GM23248 (cell line): ENCODE measurements at regions not wholly inside any gene's neighbourhood (a gene's known extent, or its start where the extent isn't known, plus 50 kb on each side); places are given as distances from the start of the nearest gene placed in this dataset.

ENCODE experiments used
- DNase-seq: peaks from one replicate; pipeline ENCODE4 v3.0.0-alpha.2; 2015
- H2AFZ ChIP-seq: fragments of 200-600 bp; sonication (generic); 2 replicates; pipeline ENCODE4 v1.6.1; 2016; ENCODE audit warnings: antibody characterized with exemption
- H3F3A ChIP-seq: fragments of 200-600 bp; sonication (generic); 2 replicates; pipeline ENCODE4 v1.6.1; 2016; ENCODE audit warnings: mild to moderate bottlenecking, antibody characterized with exemption, mixed run types; ENCODE audit not compliant: insufficient read depth
- H3K27ac ChIP-seq: fragments of 200-600 bp; sonication (generic); 2 replicates; pipeline ENCODE4 v1.5.1; 2016; ENCODE audit warnings: mild to moderate bottlenecking
- H3K27me3 ChIP-seq: fragments of 200-600 bp; sonication (generic); replicated peaks from 2 replicates; pipeline ENCODE4 v1.6.1; 2016; ENCODE audit warnings: mild to moderate bottlenecking; ENCODE audit not compliant: insufficient read depth
- H3K36me3 ChIP-seq: fragments of 200-600 bp; sonication (generic); 2 replicates; pipeline ENCODE4 v1.6.1; 2016; ENCODE audit warnings: low read depth, mild to moderate bottlenecking
- H3K4me1 ChIP-seq: fragments of 200-600 bp; sonication (generic); 2 replicates; pipeline ENCODE4 v1.6.1; 2016; ENCODE audit warnings: mild to moderate bottlenecking; ENCODE audit not compliant: insufficient read depth
- H3K4me2 ChIP-seq: fragments of 200-600 bp; sonication (generic); one replicate; pipeline ENCODE4 v1.6.1; 2016; ENCODE audit warnings: mild to moderate bottlenecking; ENCODE audit not compliant: unreplicated experiment
- H3K4me3 ChIP-seq: fragments of 200-600 bp; sonication (generic); 2 replicates; pipeline ENCODE4 v1.5.1; 2016; ENCODE audit warnings: mild to moderate bottlenecking
- H3K79me2 ChIP-seq: fragments of 200-600 bp; sonication (generic); 2 replicates; pipeline ENCODE4 v1.6.1; 2016; ENCODE audit warnings: mild to moderate bottlenecking; ENCODE audit not compliant: insufficient read depth
- H3K9ac ChIP-seq: fragments of 200-600 bp; sonication (generic); 2 replicates; pipeline ENCODE4 v1.6.1; 2016; ENCODE audit warnings: mild to moderate bottlenecking
- H3K9me2 ChIP-seq: fragments of 200-600 bp; sonication (generic); 2 replicates; pipeline ENCODE4 v1.6.1; 2016; ENCODE audit warnings: mixed run types, mild to moderate bottlenecking, moderate library complexity; ENCODE audit not compliant: insufficient read depth
- H3K9me3 ChIP-seq: fragments of 200-600 bp; sonication (generic); one replicate; pipeline ENCODE4 v1.6.1; 2017; ENCODE audit warnings: low read depth
- H4K20me1 ChIP-seq: fragments of 200-600 bp; sonication (generic); 2 replicates; pipeline ENCODE4 v1.6.0; 2016; ENCODE audit not compliant: insufficient read depth
- EZH2 ChIP-seq: fragments of 200-600 bp; sonication (generic); IDR thresholded peaks from 2 replicates; pipeline ENCODE4 v1.6.1; 2018; ENCODE audit warnings: antibody characterized with exemption, mild to moderate bottlenecking; ENCODE audit not compliant: insufficient read depth, poor library complexity, severe bottlenecking
- EZH2phosphoT487 ChIP-seq: fragments of 200-600 bp; sonication (generic); IDR thresholded peaks from 2 replicates; pipeline ENCODE4 v1.6.1; 2018; ENCODE audit warnings: antibody characterized with exemption, moderate library complexity, mild to moderate bottlenecking, low read depth; ENCODE audit not compliant: insufficient read depth
- WGBS, 2 experiments: methylation state at CpG; one replicate each; pipeline ENCODE4 v1.1.6; 2015 to 2017; ENCODE audit warnings: low lambda C conversion rate in 2 of 2, low coverage in 1 of 2; ENCODE audit errors: missing lambda C conversion rate in 2 of 2; 5-methylcytosine and 5-hydroxymethylcytosine counted together
- in situ Hi-C: fragments of 300-500 bp; cut with MboI; formaldehyde crosslinking; loops from 2 replicates; pipeline ENCODE4 v1.15.0; 2020

DNA sequence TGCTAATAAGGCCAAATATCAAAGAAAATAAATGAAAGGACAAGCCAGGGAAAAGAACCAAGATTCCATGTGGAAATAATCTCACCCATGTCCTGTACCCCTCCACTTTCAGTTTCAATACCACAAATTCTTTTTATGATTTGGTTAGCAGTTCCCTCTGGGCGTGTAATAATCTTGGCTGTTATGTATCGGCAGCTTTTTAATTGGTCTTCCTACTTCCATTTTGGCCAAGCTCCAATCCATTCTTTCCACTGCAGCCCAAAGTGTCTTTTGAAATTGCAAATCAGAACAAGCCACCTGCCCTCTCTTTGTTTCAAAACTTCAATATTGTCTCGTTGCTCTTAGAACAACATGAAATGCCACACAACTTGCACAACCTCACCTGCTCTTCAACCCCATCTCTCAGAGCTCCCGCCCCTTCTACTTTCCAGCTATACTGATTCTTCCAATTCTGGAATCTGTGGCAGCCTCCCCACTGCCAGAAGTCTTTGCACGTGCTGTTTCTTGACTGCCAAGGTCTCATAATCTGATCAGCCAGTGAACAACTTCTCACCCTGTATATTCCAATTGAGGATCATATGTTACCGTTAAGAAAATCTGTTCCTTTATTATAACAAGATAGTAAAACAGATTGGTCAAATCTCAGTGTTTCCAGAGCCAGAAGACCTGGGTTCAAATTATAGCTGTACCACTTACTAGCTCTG lies 354.5 kb downstream of the CBLN4 start:
- no peak overlapping the region for H3K9ac ChIP-seq
- H3K4me1 ChIP-seq, result no peaks in the 10 kb centered on the region
- no peaks in the 10 kb centered on the region for H3K27me3 ChIP-seq
- H3F3A ChIP-seq, result no peaks in the 10 kb centered on the region
- H3K79me2 ChIP-seq, result no peaks in the 10 kb centered on the region
- H4K20me1 ChIP-seq, result no peaks in the 10 kb centered on the region
- H3K4me2 ChIP-seq, result no peak overlapping the region
- no peaks in the 10 kb centered on the region for H3K36me3 ChIP-seq
- H3K4me3 ChIP-seq, result no peak overlapping the region
- 1 to 3% methylated on average over 6 of the region's 6 CpGs for WGBS, 2 experiments
- no peak overlapping the region for H2AFZ ChIP-seq
- H3K9me3 ChIP-seq, result no peaks in the 10 kb centered on the region
- no peak for DNase-seq
- no peak overlapping the region for H3K27ac ChIP-seq
- TF ChIP-seq EZH2phosphoT487 (no peak), EZH2 (no peak)
- in situ Hi-C loops, result no loop called here
- H3K9me2 ChIP-seq, result no peaks in the 10 kb centered on the region

DNA sequence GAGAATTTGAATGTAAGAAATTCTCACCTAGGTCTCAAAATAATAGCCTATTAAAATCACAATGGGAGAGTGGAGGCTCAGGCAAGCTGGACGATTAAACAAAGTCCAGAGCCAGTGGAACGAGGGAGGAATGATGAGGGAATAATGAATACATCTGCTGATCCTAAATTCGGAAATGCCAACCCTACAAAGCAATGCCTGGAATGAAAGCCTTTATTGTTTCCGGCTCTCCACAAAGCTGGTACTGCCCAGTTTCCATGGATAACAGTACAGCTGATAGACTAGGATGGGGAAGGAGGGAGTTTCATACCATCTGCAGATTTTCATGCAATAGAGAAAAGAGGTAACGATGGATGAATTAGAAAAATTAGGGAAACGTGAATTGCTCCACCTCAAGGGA lies 356.1 kb downstream of the CBLN4 start:
- 0% methylated on average over 6 of the region's 6 CpGs for WGBS, 2 experiments
- TF ChIP-seq EZH2 (no peak), EZH2phosphoT487 (no peak)
- H3K4me3 ChIP-seq, result no peak overlapping the region
- H3K9ac ChIP-seq, result no peak overlapping the region
- H3K4me2 ChIP-seq, result no peak overlapping the region
- no peaks in the 10 kb centered on the region for H3K27me3 ChIP-seq
- no peaks in the 10 kb centered on the region for H3K36me3 ChIP-seq
- no peaks in the 10 kb centered on the region for H3K79me2 ChIP-seq
- no peaks in the 10 kb centered on the region for H3F3A ChIP-seq
- H3K9me3 ChIP-seq, result no peaks in the 10 kb centered on the region
- in situ Hi-C loops, result no loop called here
- no peaks in the 10 kb centered on the region for H4K20me1 ChIP-seq
- H3K4me1 ChIP-seq, result no peaks in the 10 kb centered on the region
- H3K9me2 ChIP-seq, result no peaks in the 10 kb centered on the region
- no peak overlapping the region for H2AFZ ChIP-seq
- DNase-seq, result no peak
- no peak overlapping the region for H3K27ac ChIP-seq

DNA sequence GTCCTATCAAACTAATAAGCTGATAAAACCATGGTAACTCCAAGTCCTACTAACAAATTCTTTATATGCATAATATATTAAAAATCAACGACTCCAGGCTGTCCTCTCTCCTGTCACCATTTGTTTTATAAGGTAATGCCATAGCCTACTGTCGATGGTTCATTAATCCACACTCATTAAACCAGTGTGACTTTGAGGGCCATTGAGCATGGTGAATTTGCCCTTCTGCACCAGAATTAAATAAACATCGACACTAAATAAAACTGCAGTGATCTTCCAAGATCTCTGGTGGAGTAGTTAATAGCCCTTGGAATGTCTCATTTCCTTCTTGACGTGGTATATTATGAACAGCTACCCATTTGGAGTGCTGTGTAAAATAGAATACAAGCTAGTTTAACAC lies 358.5 kb downstream of the CBLN4 start:
- H3K9ac ChIP-seq, result no peak overlapping the region
- H3K4me2 ChIP-seq, result no peak overlapping the region
- 13 to 17% methylated on average over 4 of the region's 4 CpGs for WGBS, 2 experiments
- no peaks in the 10 kb centered on the region for H4K20me1 ChIP-seq
- H3K4me3 ChIP-seq, result no peak overlapping the region
- DNase-seq, result no peak
- no peaks in the 10 kb centered on the region for H3K79me2 ChIP-seq
- no peaks in the 10 kb centered on the region for H3K36me3 ChIP-seq
- no peaks in the 10 kb centered on the region for H3K9me3 ChIP-seq
- TF ChIP-seq EZH2phosphoT487 (no peak), EZH2 (no peak)
- H3F3A ChIP-seq, result no peaks in the 10 kb centered on the region
- no peaks in the 10 kb centered on the region for H3K4me1 ChIP-seq
- H3K27ac ChIP-seq, result no peak overlapping the region
- no peak overlapping the region for H2AFZ ChIP-seq
- no peaks in the 10 kb centered on the region for H3K9me2 ChIP-seq
- H3K27me3 ChIP-seq, result no peaks in the 10 kb centered on the region
- in situ Hi-C loops, result no loop called here

DNA sequence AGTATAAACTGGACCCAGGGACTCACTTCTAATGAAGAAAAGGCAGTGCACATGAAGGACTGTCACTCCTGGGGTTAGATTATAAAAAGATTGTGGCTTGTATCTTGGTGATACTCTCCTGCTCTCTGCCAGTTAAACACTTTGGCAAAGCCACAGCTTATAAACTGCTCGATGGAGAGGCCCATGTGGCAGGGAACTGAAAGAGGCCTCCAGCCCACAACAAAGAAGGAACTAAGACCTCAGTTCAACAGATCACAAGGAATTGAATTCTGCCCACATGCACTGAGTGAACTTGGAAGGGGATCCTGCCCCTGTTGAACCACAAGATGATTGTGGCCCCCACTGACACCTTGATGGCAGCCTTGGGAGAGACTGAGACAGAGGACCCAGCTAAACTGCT lies 363.8 kb downstream of the CBLN4 start:
- in situ Hi-C loops, result no loop called here
- Histone ChIP-seq H3K9ac (no peak overlapping the region), H3K79me2 (no peaks in the 10 kb centered on the region), H4K20me1 (no peaks in the 10 kb centered on the region), H3K9me2 (no peaks in the 10 kb centered on the region), H3K4me3 (no peak overlapping the region), H3K27me3 (no peaks in the 10 kb centered on the region), H3F3A (no peaks in the 10 kb centered on the region), H3K4me2 (no peak overlapping the region), H3K9me3 (no peaks in the 10 kb centered on the region), H3K27ac (no peak overlapping the region), H3K4me1 (no peaks in the 10 kb centered on the region), H3K36me3 (no peaks in the 10 kb centered on the region), H2AFZ (no peak overlapping the region)
- TF ChIP-seq EZH2phosphoT487, result no peak
- no peak for TF ChIP-seq EZH2
- WGBS, 2 experiments, result 4 to 15% methylated on average over 1 of the region's 1 CpG
- DNase-seq, result no peak

DNA sequence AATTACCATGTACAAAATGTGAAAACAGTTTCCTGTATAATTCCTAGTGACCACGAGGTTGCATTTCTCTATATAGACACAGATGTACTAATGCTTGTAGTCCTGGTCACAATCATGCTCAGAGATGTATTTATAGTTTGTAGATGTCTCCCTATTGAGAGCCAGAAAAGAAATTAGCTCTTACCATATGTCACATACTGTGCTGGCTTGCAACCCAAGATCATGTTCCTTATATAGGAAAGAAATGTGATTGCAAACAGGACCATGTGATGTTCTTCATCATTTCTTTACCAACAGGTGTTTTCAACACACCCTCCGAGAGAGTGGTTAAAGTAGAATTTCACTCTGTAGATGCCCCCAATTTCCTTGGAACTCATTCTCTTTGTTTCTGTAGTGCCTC lies 369.4 kb downstream of the CBLN4 start:
- Histone ChIP-seq H3K9ac (no peak overlapping the region), H3K4me1 (no peaks in the 10 kb centered on the region), H3K4me3 (no peak overlapping the region), H3K79me2 (no peaks in the 10 kb centered on the region), H3K9me2 (no peaks in the 10 kb centered on the region), H4K20me1 (no peaks in the 10 kb centered on the region), H2AFZ (no peak overlapping the region), H3K27me3 (no peaks in the 10 kb centered on the region), H3F3A (no peaks in the 10 kb centered on the region), H3K4me2 (no peak overlapping the region), H3K27ac (no peak overlapping the region), H3K36me3 (no peaks in the 10 kb centered on the region), H3K9me3 (no peaks in the 10 kb centered on the region)
- in situ Hi-C loops, result no loop called here
- no peak for DNase-seq
- 7 to 12% methylated on average over 2 of the region's 2 CpGs for WGBS, 2 experiments
- TF ChIP-seq EZH2phosphoT487, result no peak
- TF ChIP-seq EZH2, result no peak
